Mammary epithelial cell (primary cell): ENCODE measurements at regions not wholly inside any gene's neighbourhood (a gene's known extent, or its start where the extent isn't known, plus 50 kb on each side); places are given as distances from the start of the nearest gene placed in this dataset.

Experiments
- EZH2 ChIP-seq: IDR thresholded peaks from 2 replicates; pipeline ENCODE4 v1.6.1; 2012; ENCODE audit warnings: low read length, inconsistent platforms, borderline replicate concordance
- TF ChIP-seq, protein P1 (sequence below), 2 donors: IDR thresholded peaks in 1 of 2; conservative IDR thresholded peaks in 1 of 2; 2 replicates each; pipeline ENCODE4 v1.5.1; 2011 to 2012; ENCODE audit warnings: inconsistent platforms in 2 of 2, low read length in 2 of 2, mild to moderate bottlenecking in 2 of 2, control low read depth in 1 of 2, low read depth in 1 of 2; ENCODE audit not compliant: insufficient read depth in 1 of 2; ENCODE audit errors: extremely low read depth in 1 of 2

- TF ChIP-seq, protein P1, sequence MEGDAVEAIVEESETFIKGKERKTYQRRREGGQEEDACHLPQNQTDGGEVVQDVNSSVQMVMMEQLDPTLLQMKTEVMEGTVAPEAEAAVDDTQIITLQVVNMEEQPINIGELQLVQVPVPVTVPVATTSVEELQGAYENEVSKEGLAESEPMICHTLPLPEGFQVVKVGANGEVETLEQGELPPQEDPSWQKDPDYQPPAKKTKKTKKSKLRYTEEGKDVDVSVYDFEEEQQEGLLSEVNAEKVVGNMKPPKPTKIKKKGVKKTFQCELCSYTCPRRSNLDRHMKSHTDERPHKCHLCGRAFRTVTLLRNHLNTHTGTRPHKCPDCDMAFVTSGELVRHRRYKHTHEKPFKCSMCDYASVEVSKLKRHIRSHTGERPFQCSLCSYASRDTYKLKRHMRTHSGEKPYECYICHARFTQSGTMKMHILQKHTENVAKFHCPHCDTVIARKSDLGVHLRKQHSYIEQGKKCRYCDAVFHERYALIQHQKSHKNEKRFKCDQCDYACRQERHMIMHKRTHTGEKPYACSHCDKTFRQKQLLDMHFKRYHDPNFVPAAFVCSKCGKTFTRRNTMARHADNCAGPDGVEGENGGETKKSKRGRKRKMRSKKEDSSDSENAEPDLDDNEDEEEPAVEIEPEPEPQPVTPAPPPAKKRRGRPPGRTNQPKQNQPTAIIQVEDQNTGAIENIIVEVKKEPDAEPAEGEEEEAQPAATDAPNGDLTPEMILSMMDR (conservative IDR thresholded peaks at IDR 0.05 in 1 of 2, IDR thresholded peaks at IDR 0.05 in 1 of 2; ENCODE audit: extremely low read depth in 1 of 2, insufficient read depth in 1 of 2, low read depth in 1 of 2, low read length in 2 of 2): no peak
- no peak for TF ChIP-seq EZH2
Measured at GRCh38 chr17:13420418-13420826, 181.3 kb downstream of the HS3ST3A1 start.
